ENCODE measurements at regions not wholly inside any gene's neighbourhood (a gene's known extent, or its start where the extent isn't known, plus 50 kb on each side); places are given as distances from the start of the nearest gene placed in this dataset.

GRCh38 chr20:22442318-22442717, 142.1 kb downstream of the FOXA2 start:
- DNase-seq (ENCODE audit: low read depth) = no peak
- TF ChIP-seq, protein P1, sequence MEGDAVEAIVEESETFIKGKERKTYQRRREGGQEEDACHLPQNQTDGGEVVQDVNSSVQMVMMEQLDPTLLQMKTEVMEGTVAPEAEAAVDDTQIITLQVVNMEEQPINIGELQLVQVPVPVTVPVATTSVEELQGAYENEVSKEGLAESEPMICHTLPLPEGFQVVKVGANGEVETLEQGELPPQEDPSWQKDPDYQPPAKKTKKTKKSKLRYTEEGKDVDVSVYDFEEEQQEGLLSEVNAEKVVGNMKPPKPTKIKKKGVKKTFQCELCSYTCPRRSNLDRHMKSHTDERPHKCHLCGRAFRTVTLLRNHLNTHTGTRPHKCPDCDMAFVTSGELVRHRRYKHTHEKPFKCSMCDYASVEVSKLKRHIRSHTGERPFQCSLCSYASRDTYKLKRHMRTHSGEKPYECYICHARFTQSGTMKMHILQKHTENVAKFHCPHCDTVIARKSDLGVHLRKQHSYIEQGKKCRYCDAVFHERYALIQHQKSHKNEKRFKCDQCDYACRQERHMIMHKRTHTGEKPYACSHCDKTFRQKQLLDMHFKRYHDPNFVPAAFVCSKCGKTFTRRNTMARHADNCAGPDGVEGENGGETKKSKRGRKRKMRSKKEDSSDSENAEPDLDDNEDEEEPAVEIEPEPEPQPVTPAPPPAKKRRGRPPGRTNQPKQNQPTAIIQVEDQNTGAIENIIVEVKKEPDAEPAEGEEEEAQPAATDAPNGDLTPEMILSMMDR (IDR thresholded peaks at IDR 0.05; ENCODE audit: control insufficient read depth, insufficient read depth, low read depth, low read length, missing control alignments) = no peak
- no peak overlapping the region for H3K4me3 ChIP-seq (ENCODE audit: control insufficient read depth, low read depth, low read length)

- no peak overlapping the region for H3K4me3 ChIP-seq (ENCODE audit: control insufficient read depth, low read depth, low read length)
- DNase-seq (ENCODE audit: low read depth) = no peak
- TF ChIP-seq, protein P1 (IDR thresholded peaks at IDR 0.05; ENCODE audit: control insufficient read depth, insufficient read depth, low read depth, low read length, missing control alignments) = no peak
Observed at GRCh38 chr20:22438926-22439325, 145.4 kb downstream of the FOXA2 start.

GRCh38 chr20:22438346-22438745, 146.0 kb downstream of the FOXA2 start:
- no peak for DNase-seq (ENCODE audit: low read depth)
- TF ChIP-seq, protein P1 (IDR thresholded peaks at IDR 0.05; ENCODE audit: control insufficient read depth, insufficient read depth, low read depth, low read length, missing control alignments) = no peak
- no peak overlapping the region for H3K4me3 ChIP-seq (ENCODE audit: control insufficient read depth, low read depth, low read length)

GRCh38 chr20:22437354-22437753, 147.0 kb downstream of the FOXA2 start:
- no peak for DNase-seq (ENCODE audit: low read depth)
- TF ChIP-seq, protein P1 (IDR thresholded peaks at IDR 0.05; ENCODE audit: control insufficient read depth, insufficient read depth, low read depth, low read length, missing control alignments) = no peak

GRCh38 chr20:22431419-22431818, 153.0 kb downstream of the FOXA2 start:
- H3K4me3 ChIP-seq (ENCODE audit: control insufficient read depth, low read depth, low read length) = no peak overlapping the region
- no peak for DNase-seq (ENCODE audit: low read depth)
- TF ChIP-seq, protein P1 (IDR thresholded peaks at IDR 0.05; ENCODE audit: control insufficient read depth, insufficient read depth, low read depth, low read length, missing control alignments) = no peak

More at GRCh38 chr20:22437354-22437753, 147.0 kb downstream of the FOXA2 start:
- no peak overlapping the region for H3K4me3 ChIP-seq (ENCODE audit: control insufficient read depth, low read depth, low read length)

GRCh38 chr20:22430746-22431168, 153.6 kb downstream of the FOXA2 start:
- DNase-seq (ENCODE audit: low read depth) = no peak
- no peak overlapping the region for H3K4me3 ChIP-seq (ENCODE audit: control insufficient read depth, low read depth, low read length)
- TF ChIP-seq, protein P1 (IDR thresholded peaks at IDR 0.05; ENCODE audit: control insufficient read depth, insufficient read depth, low read depth, low read length, missing control alignments) = no peak
